DND-41 (cell line): ENCODE measurements at regions not wholly inside any gene's neighbourhood (a gene's known extent, or its start where the extent isn't known, plus 50 kb on each side); places are given as distances from the start of the nearest gene placed in this dataset.

ENCODE experiments used
- ATAC-seq: fragments of 200-7000 bp; cut with Tn5 transposase; 3 replicates; pipeline ENCODE4 v1.9.1; 2021; ENCODE audit warnings: low read depth; ENCODE audit not compliant: insufficient read depth
- DNase-seq: peaks from one replicate; pipeline ENCODE4 v3.0.0-alpha.2; 2020
- H2AFZ ChIP-seq: 2 replicates; pipeline ENCODE4 v1.6.0; 2012; ENCODE audit warnings: low read depth, low read length
- H3K27ac ChIP-seq: 2 replicates; pipeline ENCODE4 v1.5.1; 2012; ENCODE audit warnings: low read length, inconsistent platforms
- H3K27me3 ChIP-seq: fragments of 200-600 bp; sonication (generic); 2 replicates; pipeline ENCODE4 v1.6.0; 2012; ENCODE audit warnings: low read length, mild to moderate bottlenecking, inconsistent platforms; ENCODE audit not compliant: insufficient read depth, poor library complexity
- H3K36me3 ChIP-seq: 2 replicates; pipeline ENCODE4 v1.5.1; 2012; ENCODE audit warnings: low read length, inconsistent platforms; ENCODE audit not compliant: insufficient read depth
- H3K4me1 ChIP-seq: 2 replicates; pipeline ENCODE4 v1.5.1; 2012; ENCODE audit warnings: mild to moderate bottlenecking, low read length; ENCODE audit not compliant: insufficient read depth
- H3K4me2 ChIP-seq: 2 replicates; pipeline ENCODE4 v1.6.0; 2012; ENCODE audit warnings: mild to moderate bottlenecking, moderate library complexity, low read length, inconsistent platforms; ENCODE audit not compliant: insufficient read depth
- H3K4me3 ChIP-seq, 2 experiments: fragments of 200-600 bp in 1 of 2; shearing (Covaris generic) in 1 of 2; 2 replicates each; pipeline ENCODE4 v1.5.1; 2012 to 2016; ENCODE audit warnings: inconsistent platforms in 2 of 2, low read length in 2 of 2, mild to moderate bottlenecking in 2 of 2, low read depth in 1 of 2, moderate library complexity in 1 of 2
- H3K79me2 ChIP-seq: 2 replicates; pipeline ENCODE4 v1.6.0; 2012; ENCODE audit warnings: low read length, inconsistent platforms; ENCODE audit not compliant: insufficient read depth
- H3K9ac ChIP-seq: 2 replicates; pipeline ENCODE4 v1.6.0; 2012; ENCODE audit warnings: low read depth, mild to moderate bottlenecking, inconsistent platforms, low read length, moderate library complexity
- H3K9me3 ChIP-seq: 2 replicates; pipeline ENCODE4 v1.5.1; 2012; ENCODE audit warnings: low read length, moderate library complexity, mild to moderate bottlenecking, inconsistent platforms; ENCODE audit not compliant: insufficient read depth, severe bottlenecking
- H4K20me1 ChIP-seq: 2 replicates; pipeline ENCODE4 v1.6.0; 2012; ENCODE audit warnings: low read length; ENCODE audit not compliant: insufficient read depth
- EZH2 ChIP-seq: IDR thresholded peaks from 3 replicates; pipeline ENCODE4 v1.6.1; 2012; ENCODE audit warnings: borderline replicate concordance, low read depth, mild to moderate bottlenecking, moderate library complexity, low read length, inconsistent platforms; ENCODE audit not compliant: severe bottlenecking
- TF ChIP-seq, protein P1 (sequence below): IDR thresholded peaks from 2 replicates; pipeline ENCODE4 v1.5.1; 2012; ENCODE audit warnings: borderline replicate concordance, low read length, moderate library complexity, mild to moderate bottlenecking; ENCODE audit not compliant: poor library complexity, severe bottlenecking; ENCODE audit errors: extremely low read depth

DNA sequence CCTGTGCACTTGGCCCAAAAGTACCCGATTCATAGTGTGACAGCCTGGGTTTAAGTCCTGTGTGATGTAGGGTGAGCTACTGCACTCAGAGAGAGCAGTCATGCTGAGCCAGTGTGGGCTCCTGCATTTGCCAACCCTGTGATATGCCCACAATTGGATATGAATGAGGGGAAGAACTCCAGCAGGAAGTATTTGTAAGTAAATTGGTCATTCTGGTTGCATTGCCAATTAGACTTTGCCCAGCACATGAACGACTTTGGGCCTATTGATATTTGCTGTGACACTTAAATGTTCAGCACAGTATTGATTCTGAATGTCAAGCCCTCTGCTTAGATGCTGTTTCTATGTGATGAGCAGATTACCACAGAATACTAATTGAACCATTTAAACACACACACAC lies 570.9 kb downstream of the PIK3C3 start:
- Histone ChIP-seq H2AFZ (no peak overlapping the region), H3K9me3 (no peaks in the 10 kb centered on the region), H3K4me3 (no peak overlapping the region), H3K36me3 (no peaks in the 10 kb centered on the region), H3K27me3 (no peaks in the 10 kb centered on the region), H3K27ac (no peak overlapping the region), H3K4me1 (no peaks in the 10 kb centered on the region), H3K9ac (no peak overlapping the region), H4K20me1 (no peaks in the 10 kb centered on the region), H3K79me2 (no peaks in the 10 kb centered on the region), H3K4me2 (no peak overlapping the region)
- no peak for TF ChIP-seq EZH2
- DNase-seq (no peak), ATAC-seq (no peak)

DNA sequence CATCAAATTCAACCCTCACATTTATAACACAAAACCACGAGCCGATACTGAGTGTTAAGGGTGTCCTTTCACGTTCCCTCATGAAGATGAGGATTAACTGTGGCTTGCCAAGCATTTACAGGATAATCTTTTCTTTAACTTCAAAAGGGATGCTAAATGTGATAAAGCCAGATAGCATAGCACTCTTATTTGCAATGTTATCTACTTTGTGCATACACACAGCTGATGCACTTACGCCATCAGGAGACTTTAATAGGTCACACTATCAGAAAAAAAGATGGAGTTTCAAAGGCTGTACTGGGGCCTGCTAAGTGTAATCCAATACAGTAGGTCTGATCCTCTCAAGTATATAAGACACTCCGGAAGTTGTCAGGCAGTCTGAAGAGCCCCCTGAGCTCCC lies 572.7 kb downstream of the PIK3C3 start:
- H3K27ac ChIP-seq, result no peak overlapping the region
- H3K27me3 ChIP-seq, result no peaks in the 10 kb centered on the region
- H3K79me2 ChIP-seq, result no peaks in the 10 kb centered on the region
- no peak overlapping the region for H2AFZ ChIP-seq
- TF ChIP-seq, protein P1, sequence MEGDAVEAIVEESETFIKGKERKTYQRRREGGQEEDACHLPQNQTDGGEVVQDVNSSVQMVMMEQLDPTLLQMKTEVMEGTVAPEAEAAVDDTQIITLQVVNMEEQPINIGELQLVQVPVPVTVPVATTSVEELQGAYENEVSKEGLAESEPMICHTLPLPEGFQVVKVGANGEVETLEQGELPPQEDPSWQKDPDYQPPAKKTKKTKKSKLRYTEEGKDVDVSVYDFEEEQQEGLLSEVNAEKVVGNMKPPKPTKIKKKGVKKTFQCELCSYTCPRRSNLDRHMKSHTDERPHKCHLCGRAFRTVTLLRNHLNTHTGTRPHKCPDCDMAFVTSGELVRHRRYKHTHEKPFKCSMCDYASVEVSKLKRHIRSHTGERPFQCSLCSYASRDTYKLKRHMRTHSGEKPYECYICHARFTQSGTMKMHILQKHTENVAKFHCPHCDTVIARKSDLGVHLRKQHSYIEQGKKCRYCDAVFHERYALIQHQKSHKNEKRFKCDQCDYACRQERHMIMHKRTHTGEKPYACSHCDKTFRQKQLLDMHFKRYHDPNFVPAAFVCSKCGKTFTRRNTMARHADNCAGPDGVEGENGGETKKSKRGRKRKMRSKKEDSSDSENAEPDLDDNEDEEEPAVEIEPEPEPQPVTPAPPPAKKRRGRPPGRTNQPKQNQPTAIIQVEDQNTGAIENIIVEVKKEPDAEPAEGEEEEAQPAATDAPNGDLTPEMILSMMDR, result no peak
- TF ChIP-seq EZH2, result no peak
- no peak overlapping the region for H3K9ac ChIP-seq
- H4K20me1 ChIP-seq, result no peaks in the 10 kb centered on the region
- no peak for ATAC-seq
- no peaks in the 10 kb centered on the region for H3K9me3 ChIP-seq
- H3K4me1 ChIP-seq, result no peaks in the 10 kb centered on the region
- no peaks in the 10 kb centered on the region for H3K36me3 ChIP-seq
- no peak overlapping the region for H3K4me2 ChIP-seq
- no peak for DNase-seq
- H3K4me3 ChIP-seq, result no peak overlapping the region

DNA sequence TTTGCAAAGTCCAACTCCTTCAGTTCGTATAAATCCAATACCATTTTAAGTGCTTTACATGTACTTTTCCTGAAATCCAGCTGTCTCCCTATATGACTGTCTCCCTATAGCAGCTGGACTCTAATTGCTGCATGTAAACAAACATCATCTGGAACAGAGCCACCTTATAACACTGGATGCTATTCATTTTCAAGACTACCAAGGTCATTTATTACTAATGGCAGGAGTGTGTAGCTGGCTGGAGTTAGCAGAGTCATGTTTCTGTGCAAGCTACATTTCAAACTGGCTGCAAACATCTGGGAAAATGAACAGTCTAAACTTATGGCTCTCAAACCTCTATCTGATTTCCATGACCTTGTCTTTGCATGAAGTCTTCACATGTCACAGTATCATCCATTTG lies 575.2 kb downstream of the PIK3C3 start:
- Histone ChIP-seq H3K27ac (no peak overlapping the region), H3K4me1 (no peaks in the 10 kb centered on the region), H3K27me3 (no peaks in the 10 kb centered on the region), H3K4me2 (no peak overlapping the region), H3K9ac (no peak overlapping the region), H3K9me3 (no peaks in the 10 kb centered on the region), H3K4me3 (no peak overlapping the region), H2AFZ (no peak overlapping the region), H3K36me3 (no peaks in the 10 kb centered on the region), H4K20me1 (no peaks in the 10 kb centered on the region), H3K79me2 (no peaks in the 10 kb centered on the region)
- ATAC-seq (no peak), DNase-seq (no peak)
- TF ChIP-seq, protein P1, result no peak
- TF ChIP-seq EZH2, result no peak

DNA sequence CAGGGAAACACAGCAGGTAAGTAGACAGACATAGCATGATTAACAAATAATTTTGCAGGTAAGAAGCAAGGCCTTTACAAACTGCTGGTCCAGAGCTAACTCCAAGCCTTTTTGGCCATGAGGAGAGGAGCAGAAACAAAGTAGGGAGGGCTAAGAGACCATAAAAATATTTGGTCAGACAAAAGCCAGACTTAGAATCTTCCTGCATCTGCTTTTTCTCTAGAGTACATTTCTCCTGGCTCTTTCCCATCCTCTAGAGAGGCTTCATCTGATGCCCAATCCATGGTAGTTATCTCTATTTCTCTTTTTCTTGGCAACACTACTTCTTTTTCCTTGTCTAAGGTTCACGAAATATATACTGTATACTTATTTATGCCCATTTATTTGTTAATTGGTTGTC lies 577.1 kb downstream of the PIK3C3 start:
- Histone ChIP-seq H3K79me2 (no peaks in the 10 kb centered on the region), H3K9ac (no peak overlapping the region), H3K27me3 (no peaks in the 10 kb centered on the region), H3K36me3 (no peaks in the 10 kb centered on the region), H3K4me2 (no peak overlapping the region), H3K9me3 (no peaks in the 10 kb centered on the region), H3K4me3 (no peak overlapping the region), H2AFZ (no peak overlapping the region), H3K27ac (no peak overlapping the region), H4K20me1 (no peaks in the 10 kb centered on the region), H3K4me1 (no peaks in the 10 kb centered on the region)
- TF ChIP-seq, protein P1, result no peak
- ATAC-seq (no peak), DNase-seq (no peak)
